ENCODE measurements at regions not wholly inside any gene's neighbourhood (a gene's known extent, or its start where the extent isn't known, plus 50 kb on each side); places are given as distances from the start of the nearest gene placed in this dataset.

- H3K79me1 ChIP-seq (ENCODE audit: low read depth in 1 of 2, low read length in 2 of 2) = no peaks in the 10 kb centered on the region
- ATAC-seq (ENCODE audit: low read depth) (no peak), DNase-seq (no peak)
- intact Hi-C loops (cut with micrococcal nuclease) (no loop called here), in situ Hi-C loops (cut with MboI; ENCODE audit: low sequenced_read_pairs) (no loop called here), dilution Hi-C loops (cut with HindIII; ENCODE audit: low sequenced_read_pairs, unreplicated experiment) (no loop called here)
- H2BK5ac ChIP-seq (ENCODE audit: low read depth, low read length, poor library complexity, severe bottlenecking) = no peak overlapping the region
- H3K9me1 ChIP-seq (ENCODE audit: insufficient read depth, low read length) = no peaks in the 10 kb centered on the region
- no peak overlapping the region for H3K4ac ChIP-seq (ENCODE audit: low read depth, low read length)
- no peak overlapping the region for H3K23ac ChIP-seq (ENCODE audit: low read depth, low read length)
- H3K27ac ChIP-seq (ENCODE audit: insufficient read depth, low read length) = no peak overlapping the region
- BruUV-seq (replicated peaks) = no TSS peak
- no peak overlapping the region for H4K8ac ChIP-seq (ENCODE audit: low read depth in 2 of 2, low read length in 2 of 2)
- H3K36me3 ChIP-seq (ENCODE audit: control insufficient read depth, insufficient read depth, low read length) = no peaks in the 10 kb centered on the region
- no peak overlapping the region for H2BK15ac ChIP-seq (ENCODE audit: low read depth, low read length)
- H3K14ac ChIP-seq (replicated peaks; ENCODE audit: low read depth, low read length) = no peak overlapping the region
- no peak overlapping the region for H3K4me3 ChIP-seq (ENCODE audit: insufficient read depth, low read depth, low read length)
- no peak overlapping the region for H3K4me2 ChIP-seq (ENCODE audit: low read depth, low read length)
- H3K27me3 ChIP-seq (ENCODE audit: control insufficient read depth, insufficient read depth, low read length) = no peaks in the 10 kb centered on the region
- H3K9me3 ChIP-seq (ENCODE audit: control insufficient read depth, insufficient read depth, low read length) = peaks cover 13% of the 10 kb centered on the region
- no CpG with 5 or more reads among the region's 4 CpGs for WGBS, 2 experiments (ENCODE audit: extremely low coverage in 2 of 2, insufficient read length in 1 of 2)
- H4K91ac ChIP-seq (ENCODE audit: insufficient read depth, low read depth, low read length) = no peak overlapping the region
- ChIA-PET POLR2A (ENCODE audit: unreplicated experiment) (no interaction called here), CTCF (no interaction called here)
- no peaks in the 10 kb centered on the region for H3K4me1 ChIP-seq (ENCODE audit: control insufficient read depth, insufficient read depth, low read length)
- H3K18ac ChIP-seq (ENCODE audit: low read depth, low read length) = no peak overlapping the region
- H4K5ac ChIP-seq (ENCODE audit: low read depth, low read length) = no peak overlapping the region
- H4K20me1 ChIP-seq (ENCODE audit: insufficient read depth, low read length) = no peaks in the 10 kb centered on the region
- no peak overlapping the region for H2AFZ ChIP-seq (replicated peaks; ENCODE audit: low read length, poor library complexity)
- no peak overlapping the region for H2BK120ac ChIP-seq (ENCODE audit: low read depth, low read length)
- no peak overlapping the region for H2AK9ac ChIP-seq (replicated peaks; ENCODE audit: low read depth, low read length, poor library complexity)
- no peak overlapping the region for H2AK5ac ChIP-seq (ENCODE audit: low read depth, low read length)
- no peak overlapping the region for H3K56ac ChIP-seq (ENCODE audit: extremely low read depth, insufficient read depth, low read length)
- TF ChIP-seq RFX5 (IDR thresholded peaks at IDR 0.05; ENCODE audit: low read depth, low read length) (no peak), SMC3 (IDR thresholded peaks at IDR 0.05; ENCODE audit: low read depth, low read length) (no peak), BHLHE40 (IDR thresholded peaks at IDR 0.05; ENCODE audit: low read depth, low read length) (no peak), USF2 (IDR thresholded peaks at IDR 0.05; ENCODE audit: low read depth, low read length) (no peak), CTCF (conservative IDR thresholded peaks at IDR 0.05; ENCODE audit: low read depth, low read length) (no peak), CHD1 (IDR thresholded peaks at IDR 0.05; ENCODE audit: low read depth, low read length) (no peak)
- no peak overlapping the region for H2BK20ac ChIP-seq (ENCODE audit: low read depth, low read length)
- no peak overlapping the region for H3K9ac ChIP-seq (ENCODE audit: low read depth, low read length)
Observed at GRCh38 chr13:109644069-109644750, 142.2 kb downstream of the IRS2 start.

All from IMR-90 (cell line).